HepG2 (cell line): ENCODE measurements at regions not wholly inside any gene's neighbourhood (a gene's known extent, or its start where the extent isn't known, plus 50 kb on each side); places are given as distances from the start of the nearest gene placed in this dataset.

ENCODE experiments used
- EED ChIP-seq: sonication (generic); formaldehyde crosslinking; IDR thresholded peaks from 2 replicates; pipeline ENCODE4 v1.5.0; 2020; ENCODE audit warnings: mild to moderate bottlenecking, missing genetic modification reagents
- KMT2A ChIP-seq: sonication (generic); formaldehyde crosslinking; IDR thresholded peaks from 2 replicates; pipeline ENCODE4 v1.4.0; 2020; ENCODE audit warnings: missing genetic modification reagents
- PHF21A ChIP-seq: sonication (generic); formaldehyde crosslinking; IDR thresholded peaks from 2 replicates; pipeline ENCODE4 v1.5.0; 2020; ENCODE audit warnings: mild to moderate bottlenecking, missing genetic modification reagents
- RBM22 ChIP-seq: fragments of 200-400 bp; formaldehyde crosslinking; optimal IDR thresholded peaks from 2 replicates; pipeline ENCODE3; 2017; ENCODE audit warnings: mild to moderate bottlenecking, low read length, moderate library complexity
- SMAD1 ChIP-seq: sonication (generic); formaldehyde crosslinking; IDR thresholded peaks from 2 replicates; pipeline ENCODE4 v1.4.0; 2020; ENCODE audit warnings: missing genetic modification reagents, low read depth, mild to moderate bottlenecking, borderline replicate concordance
- SMARCE1 ChIP-seq: fragments of 450-650 bp; IDR thresholded peaks from 2 replicates; pipeline ENCODE4 v1.6.1; 2017; ENCODE audit warnings: borderline replicate concordance
- SRSF4 ChIP-seq: fragments of 200-400 bp; formaldehyde crosslinking; IDR thresholded peaks from one replicate; pipeline ENCODE4 v1.6.1; 2018; ENCODE audit warnings: mild to moderate bottlenecking, low read depth, low read length, moderate library complexity; ENCODE audit not compliant: poor library complexity, severe bottlenecking
- ZBED4 ChIP-seq: sonication (generic); formaldehyde crosslinking; IDR thresholded peaks from 2 replicates; pipeline ENCODE4 v1.4.0; 2020; ENCODE audit warnings: missing genetic modification reagents, borderline replicate concordance
- TF ChIP-seq, protein P1 (sequence below): sonication (generic); formaldehyde crosslinking; IDR thresholded peaks from 2 replicates; pipeline ENCODE4 v1.8.0; 2022; ENCODE audit warnings: mild to moderate bottlenecking, missing genetic modification reagents

DNA sequence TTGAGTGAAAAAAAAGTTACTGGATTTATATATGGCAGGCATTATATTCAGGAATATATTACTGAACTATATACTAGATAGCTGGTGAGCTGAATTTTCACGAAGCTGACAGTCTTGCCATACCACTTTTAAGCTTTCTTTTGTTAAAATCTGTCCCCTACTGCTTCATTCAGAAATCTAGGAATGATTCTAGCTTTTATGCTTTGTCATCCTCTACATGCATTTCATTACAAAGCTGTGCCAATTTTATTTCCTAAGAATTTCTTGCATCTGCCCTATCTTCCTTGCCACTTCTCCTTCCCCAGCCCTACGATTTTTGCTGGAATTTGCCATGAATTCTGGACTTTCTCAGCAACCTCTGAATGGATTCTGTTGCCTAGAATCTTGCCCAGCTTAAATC is 158.5 kb upstream of the ADGRB3 start (continued):
- TF ChIP-seq ZBED4 (CRISPR knock-in tag) = no peak
- TF ChIP-seq EED (CRISPR knock-in tag) = no peak
- no peak for TF ChIP-seq KMT2A (CRISPR knock-in tag)
- TF ChIP-seq SMARCE1 = no peak
- no peak for TF ChIP-seq SRSF4
- no peak for TF ChIP-seq SMAD1 (CRISPR knock-in tag)
- TF ChIP-seq PHF21A (CRISPR knock-in tag) = no peak
- TF ChIP-seq, protein P1, sequence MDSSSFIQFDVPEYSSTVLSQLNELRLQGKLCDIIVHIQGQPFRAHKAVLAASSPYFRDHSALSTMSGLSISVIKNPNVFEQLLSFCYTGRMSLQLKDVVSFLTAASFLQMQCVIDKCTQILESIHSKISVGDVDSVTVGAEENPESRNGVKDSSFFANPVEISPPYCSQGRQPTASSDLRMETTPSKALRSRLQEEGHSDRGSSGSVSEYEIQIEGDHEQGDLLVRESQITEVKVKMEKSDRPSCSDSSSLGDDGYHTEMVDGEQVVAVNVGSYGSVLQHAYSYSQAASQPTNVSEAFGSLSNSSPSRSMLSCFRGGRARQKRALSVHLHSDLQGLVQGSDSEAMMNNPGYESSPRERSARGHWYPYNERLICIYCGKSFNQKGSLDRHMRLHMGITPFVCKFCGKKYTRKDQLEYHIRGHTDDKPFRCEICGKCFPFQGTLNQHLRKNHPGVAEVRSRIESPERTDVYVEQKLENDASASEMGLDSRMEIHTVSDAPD (CRISPR knock-in tag) = no peak
- no peak for TF ChIP-seq RBM22
- TF ChIP-seq, all 625 proteins: peak for 0
